GM12878 (cell line): ENCODE measurements at regions not wholly inside any gene's neighbourhood (a gene's known extent, or its start where the extent isn't known, plus 50 kb on each side); places are given as distances from the start of the nearest gene placed in this dataset.

ENCODE experiments used
- ATAC-seq: fragments of 200-7000 bp; cut with Tn5 transposase; 3 replicates; pipeline ENCODE4 v1.9.1; 2020; ENCODE audit warnings: mild to moderate bottlenecking, moderate library complexity
- BruUV-seq: library from RNA; stranded (reverse); fragments of 400-500 nt; replicated peaks from 2 replicates; lab custom pipeline; 2021; lab: Mats Ljungman, UMichigan
- CTCF ChIA-PET: fragments of 300-600 bp; sonication (Branson Sonifier 250); formaldehyde crosslinking; extraction: SDS; loops from one replicate; lab custom pipeline; 2021; ENCODE audit warnings: inconsistent platforms; lab: Yijun Ruan, JAX
- POLR2A ChIA-PET: fragments of 350-600 bp; formaldehyde crosslinking; extraction: SDS; loops from one replicate; lab custom pipeline; 2021; ENCODE audit warnings: inconsistent platforms; lab: Charles Lee
- RAD21 ChIA-PET: fragments of 300-600 bp; sonication (Branson Sonifier 250); formaldehyde crosslinking; loops from one replicate; lab custom pipeline; 2023; ENCODE audit warnings: antibody characterized with exemption; ENCODE audit not compliant: unreplicated experiment; lab: Charles Lee
- SMC1A ChIA-PET: fragments of 300-600 bp; sonication (Branson Sonifier 250); formaldehyde crosslinking; loops from one replicate; lab custom pipeline; 2023; ENCODE audit not compliant: unreplicated experiment, uncharacterized antibody; lab: Charles Lee
- DNase-seq: peaks from one replicate; pipeline ENCODE4 v3.0.0-alpha.2; 2011; ENCODE audit warnings: low read depth, low spot score
- FAIRE-seq: peaks from 3 replicates; lab custom pipeline; 2011; peaks lifted over from hg19 to GRCh38; lab: Jason Lieb, UNC
- H2AFZ ChIP-seq: 2 replicates; pipeline ENCODE4 v1.6.0; 2011; ENCODE audit warnings: low read depth, low read length, control low read depth; ENCODE audit not compliant: control insufficient read depth
- H3K27ac ChIP-seq: 2 replicates; pipeline ENCODE4 v1.5.1; 2011; ENCODE audit warnings: control low read depth; ENCODE audit not compliant: control insufficient read depth, insufficient read depth
- H3K27me3 ChIP-seq, 2 experiments: replicated peaks in 1 of 2; 2 replicates each; pipeline versions ENCODE4 v1.6.0 to v1.6.1; 2011; ENCODE audit warnings: low read length in 1 of 2; ENCODE audit not compliant: control insufficient read depth in 2 of 2, insufficient read depth in 2 of 2
- H3K36me3 ChIP-seq, 2 experiments: 2 replicates each; pipeline ENCODE4 v1.5.1; 2011; ENCODE audit warnings: low read length in 1 of 2; ENCODE audit not compliant: control insufficient read depth in 2 of 2, insufficient read depth in 2 of 2
- H3K4me1 ChIP-seq: 2 replicates; pipeline ENCODE4 v1.6.1; 2011; ENCODE audit warnings: mild to moderate bottlenecking, low read length, moderate library complexity, mixed read lengths; ENCODE audit not compliant: control insufficient read depth, insufficient read depth
- H3K4me2 ChIP-seq: 2 replicates; pipeline ENCODE4 v1.6.0; 2011; ENCODE audit warnings: control low read depth; ENCODE audit not compliant: control insufficient read depth, insufficient read depth
- H3K4me3 ChIP-seq: fragments of 200-600 bp; sonication (generic); 2 replicates; pipeline ENCODE4 v1.5.1; 2016
- H3K79me2 ChIP-seq: 2 replicates; pipeline ENCODE4 v1.6.0; 2011; ENCODE audit warnings: low read length; ENCODE audit not compliant: control insufficient read depth, insufficient read depth
- H3K9ac ChIP-seq: 2 replicates; pipeline ENCODE4 v1.8.0; 2011; ENCODE audit warnings: low read length, control low read depth, mixed read lengths; ENCODE audit not compliant: control insufficient read depth, insufficient read depth
- H3K9me3 ChIP-seq: replicated peaks from 3 replicates; pipeline ENCODE4 v1.5.1; 2011; ENCODE audit warnings: mild to moderate bottlenecking, low read length; ENCODE audit not compliant: control insufficient read depth, insufficient read depth
- H4K20me1 ChIP-seq: 2 replicates; pipeline ENCODE4 v1.6.0; 2011; ENCODE audit not compliant: control insufficient read depth, insufficient read depth
- CBX3 ChIP-seq: fragments of 200-600 bp; sonication (generic); IDR thresholded peaks from 2 replicates; pipeline ENCODE4 v1.6.1; 2016; ENCODE audit warnings: low read depth, borderline replicate concordance
- CHD2 ChIP-seq: IDR thresholded peaks from 2 replicates; pipeline ENCODE4 v1.6.1; 2011; ENCODE audit warnings: low read depth, low read length, improper control_type of control experiment, borderline replicate concordance
- CREM ChIP-seq: IDR thresholded peaks from 2 replicates; pipeline ENCODE4 v1.6.1; 2014; ENCODE audit warnings: antibody characterized with exemption, low read depth
- EZH2 ChIP-seq: IDR thresholded peaks from 2 replicates; pipeline ENCODE4 v1.6.1; 2012; ENCODE audit warnings: low read depth, mild to moderate bottlenecking, control low read depth, inconsistent platforms, low read length, borderline replicate concordance; ENCODE audit not compliant: control insufficient read depth
- NRF1 ChIP-seq: conservative IDR thresholded peaks from 2 replicates; pipeline ENCODE4 v1.6.1; 2011; ENCODE audit warnings: mild to moderate bottlenecking, low read depth, low read length, improper control_type of control experiment
- PML ChIP-seq: IDR thresholded peaks from 2 replicates; pipeline ENCODE4 v1.6.1; 2012; ENCODE audit warnings: low read length, inconsistent platforms
- RUNX3 ChIP-seq: IDR thresholded peaks from 2 replicates; pipeline ENCODE4 v1.6.1; 2012; ENCODE audit warnings: low read length, inconsistent platforms
- TCF3 ChIP-seq: IDR thresholded peaks from 2 replicates; pipeline ENCODE4 v1.6.1; 2012; ENCODE audit warnings: low read depth, mild to moderate bottlenecking, low read length, borderline replicate concordance; ENCODE audit not compliant: insufficient read depth
- ZBED1 ChIP-seq: IDR thresholded peaks from 2 replicates; pipeline ENCODE4 v1.6.1; 2016; ENCODE audit warnings: borderline replicate concordance
- WGBS: methylation state at CpG from one replicate; pipeline ENCODE4 v1.1.6; 2016; ENCODE audit warnings: low lambda C conversion rate; ENCODE audit not compliant: insufficient replicate concordance, insufficient coverage; ENCODE audit errors: missing lambda C conversion rate; 5-methylcytosine and 5-hydroxymethylcytosine counted together
- in situ Hi-C: fragments of 300-500 bp; cut with MboI; formaldehyde crosslinking; loops from 9 replicates; pipeline ENCODE4 v1.14.3; 2018; ENCODE audit warnings: mixed read lengths
- intact Hi-C: fragments of 100-400 bp; cut with micrococcal nuclease; formaldehyde crosslinking; loops from one replicate; pipeline ENCODE4 v1.14.2; 2022; ENCODE audit not compliant: unreplicated experiment
- TF ChIP-seq, protein P1 (sequence below): IDR thresholded peaks from 2 replicates; pipeline ENCODE4 v1.6.1; 2011; ENCODE audit warnings: mild to moderate bottlenecking, low read depth, low read length, moderate library complexity; ENCODE audit not compliant: insufficient replicate concordance
- TF ChIP-seq, protein P2 (sequence below): IDR thresholded peaks from 2 replicates; pipeline ENCODE4 v1.6.1; 2012; ENCODE audit warnings: low read depth, low read length, improper control_type of control experiment
- TF ChIP-seq, protein P3 (sequence below): fragments of 450-650 bp; IDR thresholded peaks from 2 replicates; pipeline ENCODE4 v1.6.1; 2017; ENCODE audit warnings: borderline replicate concordance

DNA sequence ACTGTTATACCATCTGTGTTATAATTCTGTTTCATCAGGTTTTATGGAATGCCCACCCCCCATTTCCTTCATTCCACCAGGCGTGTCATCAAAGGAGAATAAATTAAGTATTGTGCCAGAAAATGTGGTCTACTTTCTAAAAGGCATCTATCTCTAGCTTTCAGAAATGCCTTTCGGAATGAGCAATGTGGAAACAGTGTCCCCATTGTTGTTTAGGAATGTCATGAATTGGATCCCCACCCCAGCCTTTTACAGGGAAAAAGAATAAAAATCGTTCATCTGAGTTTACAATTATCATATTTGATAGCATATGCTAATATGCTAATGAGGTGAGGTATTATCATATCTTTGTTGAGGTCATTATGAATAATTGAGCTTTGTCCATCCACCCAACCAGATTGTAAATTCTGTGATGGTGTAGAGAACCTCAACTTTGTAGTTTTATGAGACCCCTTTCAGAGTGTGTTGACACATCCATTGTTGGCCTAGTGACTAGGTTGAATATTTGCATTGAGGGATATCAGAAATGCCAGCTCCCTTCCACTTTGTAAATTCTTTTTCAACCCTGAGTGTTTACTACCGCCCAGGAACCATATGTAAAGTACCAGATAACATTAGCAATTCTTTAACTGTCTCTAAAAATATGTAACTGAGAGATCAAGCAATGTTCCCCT lies 56.2 kb upstream of the CCDC160 start (continued):
- TF ChIP-seq TCF3: no peak
- TF ChIP-seq, protein P1, sequence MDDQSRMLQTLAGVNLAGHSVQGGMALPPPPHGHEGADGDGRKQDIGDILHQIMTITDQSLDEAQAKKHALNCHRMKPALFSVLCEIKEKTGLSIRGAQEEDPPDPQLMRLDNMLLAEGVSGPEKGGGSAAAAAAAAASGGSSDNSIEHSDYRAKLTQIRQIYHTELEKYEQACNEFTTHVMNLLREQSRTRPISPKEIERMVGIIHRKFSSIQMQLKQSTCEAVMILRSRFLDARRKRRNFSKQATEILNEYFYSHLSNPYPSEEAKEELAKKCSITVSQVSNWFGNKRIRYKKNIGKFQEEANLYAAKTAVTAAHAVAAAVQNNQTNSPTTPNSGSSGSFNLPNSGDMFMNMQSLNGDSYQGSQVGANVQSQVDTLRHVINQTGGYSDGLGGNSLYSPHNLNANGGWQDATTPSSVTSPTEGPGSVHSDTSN: no peak
- no peak for TF ChIP-seq RUNX3
- TF ChIP-seq, all 136 proteins: peak for 0

DNA sequence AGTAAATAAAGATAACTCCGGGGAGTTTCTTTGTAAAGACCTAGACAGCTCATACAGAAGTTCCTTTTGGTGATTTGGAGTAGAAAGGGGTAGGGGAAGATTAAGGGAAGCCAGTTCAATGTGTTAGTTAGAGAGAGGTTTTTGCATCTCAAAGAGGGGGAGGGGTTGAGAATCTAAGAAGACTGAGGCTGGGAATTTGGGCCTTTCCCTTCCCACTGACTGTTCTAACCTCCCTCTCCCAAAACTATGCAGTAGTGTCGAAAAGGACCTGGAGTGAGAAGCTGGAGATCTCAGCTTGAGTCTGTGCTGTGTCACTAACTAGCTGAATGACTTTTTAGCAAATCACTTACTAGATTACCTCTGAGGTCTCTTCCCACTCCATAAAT lies 55.7 kb upstream of the CCDC160 start:
- no peak overlapping the region for H3K4me2 ChIP-seq
- FAIRE-seq (no peak), DNase-seq (no peak), ATAC-seq (no peak)
- no peaks in the 10 kb centered on the region for H3K36me3 ChIP-seq
- H3K27ac ChIP-seq: no peak overlapping the region
- no peak overlapping the region for H2AFZ ChIP-seq
- H3K4me3 ChIP-seq: no peak overlapping the region
- 0% methylated on average over 2 of the region's 2 CpGs for WGBS
- no TSS peak for BruUV-seq
- H3K79me2 ChIP-seq: no peaks in the 10 kb centered on the region
- TF ChIP-seq, protein P2, sequence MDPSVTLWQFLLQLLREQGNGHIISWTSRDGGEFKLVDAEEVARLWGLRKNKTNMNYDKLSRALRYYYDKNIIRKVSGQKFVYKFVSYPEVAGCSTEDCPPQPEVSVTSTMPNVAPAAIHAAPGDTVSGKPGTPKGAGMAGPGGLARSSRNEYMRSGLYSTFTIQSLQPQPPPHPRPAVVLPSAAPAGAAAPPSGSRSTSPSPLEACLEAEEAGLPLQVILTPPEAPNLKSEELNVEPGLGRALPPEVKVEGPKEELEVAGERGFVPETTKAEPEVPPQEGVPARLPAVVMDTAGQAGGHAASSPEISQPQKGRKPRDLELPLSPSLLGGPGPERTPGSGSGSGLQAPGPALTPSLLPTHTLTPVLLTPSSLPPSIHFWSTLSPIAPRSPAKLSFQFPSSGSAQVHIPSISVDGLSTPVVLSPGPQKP: no peak
- no peak for TF ChIP-seq CREM
- TF ChIP-seq EZH2: no peak
- no peak for TF ChIP-seq CHD2
- TF ChIP-seq CBX3: no peak
- no peak for TF ChIP-seq PML
- TF ChIP-seq, protein P3, sequence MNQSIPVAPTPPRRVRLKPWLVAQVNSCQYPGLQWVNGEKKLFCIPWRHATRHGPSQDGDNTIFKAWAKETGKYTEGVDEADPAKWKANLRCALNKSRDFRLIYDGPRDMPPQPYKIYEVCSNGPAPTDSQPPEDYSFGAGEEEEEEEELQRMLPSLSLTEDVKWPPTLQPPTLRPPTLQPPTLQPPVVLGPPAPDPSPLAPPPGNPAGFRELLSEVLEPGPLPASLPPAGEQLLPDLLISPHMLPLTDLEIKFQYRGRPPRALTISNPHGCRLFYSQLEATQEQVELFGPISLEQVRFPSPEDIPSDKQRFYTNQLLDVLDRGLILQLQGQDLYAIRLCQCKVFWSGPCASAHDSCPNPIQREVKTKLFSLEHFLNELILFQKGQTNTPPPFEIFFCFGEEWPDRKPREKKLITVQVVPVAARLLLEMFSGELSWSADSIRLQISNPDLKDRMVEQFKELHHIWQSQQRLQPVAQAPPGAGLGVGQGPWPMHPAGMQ: no peak
- no peak for TF ChIP-seq ZBED1
- TF ChIP-seq NRF1: no peak
- H3K27me3 ChIP-seq: peaks cover 0 to 3% of the 10 kb centered on the region in 2 experiments; a peak in 1 of 4 replicates
- no peak overlapping the region for H3K9ac ChIP-seq
- intact Hi-C loops: no loop called here
- ChIA-PET SMC1A (no interaction called here), POLR2A (interaction anchor here (1.2 kb wide), 1 partner anchor 11 kb away, joined by 4 read pairs; no protein-coding TSS in a partner anchor), CTCF (no interaction called here), RAD21 (no interaction called here)
- no peaks in the 10 kb centered on the region for H4K20me1 ChIP-seq
- no peaks in the 10 kb centered on the region for H3K4me1 ChIP-seq
- in situ Hi-C loops: no loop called here
- H3K9me3 ChIP-seq: no peaks in the 10 kb centered on the region
